H1 (cell line): ENCODE measurements at regions not wholly inside any gene's neighbourhood (a gene's known extent, or its start where the extent isn't known, plus 50 kb on each side); places are given as distances from the start of the nearest gene placed in this dataset.
"Not testable (repeated sequence)": the region's sequence is repeated elsewhere in the genome, so short reads cannot be mapped to it uniquely, and the experiment has no call there.

Experiments used
- BACH1 ChIP-seq: IDR thresholded peaks from 2 replicates; pipeline ENCODE4 v1.6.1; 2012; ENCODE audit warnings: low read length, improper control_type of control experiment
- CBX5 ChIP-seq: fragments of 300-800, 300-1000 bp; sonication (generic); IDR thresholded peaks from 2 replicates; pipeline ENCODE4 v1.7.1; 2016; ENCODE audit warnings: antibody characterized with exemption, low read length, low read depth
- CHD2 ChIP-seq: IDR thresholded peaks from 2 replicates; pipeline ENCODE4 v1.6.1; 2012; ENCODE audit warnings: low read length, improper control_type of control experiment
- CTCF ChIP-seq, 3 experiments: IDR thresholded peaks; 1 replicate in 2 of 3; 2 replicates in 1 of 3; pipeline versions ENCODE4 v1.5.1 to v1.6.1; 2011; ENCODE audit warnings: low read length in 3 of 3, mild to moderate bottlenecking in 3 of 3, inconsistent platforms in 2 of 3, low read depth in 1 of 3, moderate library complexity in 1 of 3; ENCODE audit not compliant: insufficient read depth in 1 of 3; ENCODE audit errors: control extremely low read depth in 1 of 3
- EZH2 ChIP-seq: fragments of 200-600 bp; sonication (generic); IDR thresholded peaks from 2 replicates; pipeline ENCODE4 v1.7.1; 2012; ENCODE audit warnings: low read depth, mild to moderate bottlenecking, moderate library complexity, low read length, inconsistent platforms; ENCODE audit not compliant: severe bottlenecking
- NRF1 ChIP-seq: IDR thresholded peaks from 2 replicates; pipeline ENCODE4 v1.6.1; 2011; ENCODE audit warnings: mild to moderate bottlenecking, low read depth, low read length, improper control_type of control experiment
- SIN3A ChIP-seq, 2 experiments: IDR thresholded peaks in 1 of 2; conservative IDR thresholded peaks in 1 of 2; 2 replicates each; pipeline ENCODE4 v1.6.1; 2011 to 2012; ENCODE audit warnings: low read length in 2 of 2, improper control_type of control experiment in 1 of 2, low read depth in 1 of 2, mild to moderate bottlenecking in 1 of 2
- TF ChIP-seq, protein P1 (sequence below): IDR thresholded peaks from 2 replicates; pipeline ENCODE4 v1.6.1; 2012; ENCODE audit warnings: low read length, inconsistent platforms

GRCh38 chrX:7608625-7609024 lies 234.3 kb upstream of the VCX start:
- TF ChIP-seq, protein P1, sequence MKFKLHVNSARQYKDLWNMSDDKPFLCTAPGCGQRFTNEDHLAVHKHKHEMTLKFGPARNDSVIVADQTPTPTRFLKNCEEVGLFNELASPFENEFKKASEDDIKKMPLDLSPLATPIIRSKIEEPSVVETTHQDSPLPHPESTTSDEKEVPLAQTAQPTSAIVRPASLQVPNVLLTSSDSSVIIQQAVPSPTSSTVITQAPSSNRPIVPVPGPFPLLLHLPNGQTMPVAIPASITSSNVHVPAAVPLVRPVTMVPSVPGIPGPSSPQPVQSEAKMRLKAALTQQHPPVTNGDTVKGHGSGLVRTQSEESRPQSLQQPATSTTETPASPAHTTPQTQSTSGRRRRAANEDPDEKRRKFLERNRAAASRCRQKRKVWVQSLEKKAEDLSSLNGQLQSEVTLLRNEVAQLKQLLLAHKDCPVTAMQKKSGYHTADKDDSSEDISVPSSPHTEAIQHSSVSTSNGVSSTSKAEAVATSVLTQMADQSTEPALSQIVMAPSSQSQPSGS: not testable (repeated sequence)
- TF ChIP-seq CTCF (IDR thresholded peaks at IDR 0.05; ENCODE audit: control extremely low read depth in 1 of 3, insufficient read depth in 1 of 3, low read depth in 1 of 3, low read length in 3 of 3); CHD2; SIN3A (conservative IDR thresholded peaks at IDR 0.05 in 1 of 2, IDR thresholded peaks at IDR 0.05 in 1 of 2; ENCODE audit: low read depth in 1 of 2, low read length in 2 of 2); EZH2; BACH1; NRF1; CBX5: not testable (repeated sequence)
